Activated CD4-positive, alpha-beta T cell treated with anti-CD3 and anti-CD28 coated beads, Interleukin-2, Interleukin-6, amounts not matched to agents 100 ng/mL and 50 ng/mL, durations not matched to agents 16 hours and 8 hours (primary cell): ENCODE measurements at regions not wholly inside any gene's neighbourhood (a gene's known extent, or its start where the extent isn't known, plus 50 kb on each side); places are given as distances from the start of the nearest gene placed in this dataset.

ENCODE experiments used
- DNase-seq: peaks from one replicate; pipeline ENCODE4 v3.0.0-alpha.2; 2020

DNA sequence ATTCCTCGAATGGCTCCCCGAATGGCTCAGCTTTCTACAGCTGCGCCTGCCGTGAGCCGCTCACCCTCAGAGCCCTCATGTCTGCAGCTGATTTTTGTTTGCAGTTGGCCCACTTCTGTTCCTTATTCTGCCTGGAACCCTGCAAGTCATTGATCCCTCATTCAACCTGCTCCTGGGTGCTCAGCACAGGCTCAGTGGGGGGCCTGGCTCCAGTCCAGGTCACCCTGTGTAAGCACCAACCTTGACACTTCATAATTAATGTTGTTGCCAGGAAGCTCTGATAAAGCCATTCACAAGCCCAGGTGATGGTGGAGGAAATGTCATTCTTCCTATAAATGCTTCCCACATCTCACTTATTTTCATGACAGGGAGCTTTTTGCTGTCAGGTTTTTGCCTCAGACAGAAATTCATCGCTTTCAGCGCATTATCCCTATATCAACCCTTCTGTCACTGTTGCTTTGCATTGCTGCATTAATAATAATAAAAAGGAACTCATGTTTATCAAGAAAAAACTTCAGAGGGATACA is 85.7 kb downstream of the F11 start:
- DNase-seq = no peak

DNA sequence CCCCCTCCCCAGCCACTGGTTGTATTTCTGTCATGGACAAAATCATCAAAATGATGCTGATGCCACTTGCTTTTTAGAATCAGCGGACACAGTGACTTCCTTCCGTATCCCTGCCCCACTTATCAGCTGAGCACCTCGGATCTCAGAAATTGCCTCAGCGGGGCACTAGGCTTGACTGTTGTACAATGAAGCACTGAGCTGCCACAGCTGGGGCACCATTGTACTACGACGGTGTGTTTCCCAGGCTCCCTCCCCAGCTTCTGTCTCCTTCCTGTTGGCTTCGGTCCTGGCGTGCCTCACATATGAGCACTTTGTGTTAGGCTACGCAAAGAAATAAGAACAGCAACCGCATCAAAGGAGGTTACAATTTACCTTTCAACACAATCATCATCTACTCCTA is 82.4 kb downstream of the F11 start:
- DNase-seq = no peak

DNA sequence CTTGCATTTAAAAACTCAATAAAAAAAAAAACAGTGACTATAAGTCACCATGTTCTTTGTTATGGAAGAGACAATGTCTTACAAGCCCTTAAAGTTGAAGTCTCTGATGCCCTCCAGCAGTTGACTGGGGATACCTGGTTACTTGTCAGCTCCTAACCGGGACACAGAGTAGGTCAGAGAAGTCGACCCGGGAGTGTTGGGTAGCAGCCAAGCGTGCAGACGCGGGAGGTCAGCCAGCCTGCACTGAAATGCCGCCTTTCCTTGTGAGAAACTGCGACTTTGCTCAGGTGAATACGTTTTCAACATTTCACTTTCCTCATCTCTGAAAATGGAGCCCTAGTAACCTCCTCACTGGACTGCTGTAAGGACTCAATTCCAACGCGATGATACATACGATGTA is 81.8 kb downstream of the F11 start:
- DNase-seq = no peak

DNA sequence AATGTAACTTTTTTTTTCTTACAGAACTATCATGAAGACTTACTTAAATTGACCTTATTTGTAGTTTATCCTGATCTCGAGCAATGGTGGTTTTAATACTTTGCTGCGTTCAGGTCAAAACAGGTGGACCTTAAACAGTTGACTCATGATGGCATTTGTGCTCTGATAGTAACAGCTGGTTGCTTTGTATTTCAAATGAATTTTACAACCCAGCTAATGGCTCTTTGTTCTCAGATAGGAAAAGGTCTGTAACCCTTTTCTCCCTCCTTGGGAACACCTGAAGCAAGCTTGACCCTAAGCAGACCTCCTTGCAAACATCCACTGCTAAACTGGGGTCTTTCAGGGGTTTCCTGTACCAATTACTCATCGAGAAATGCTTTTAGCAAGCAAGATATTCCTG is 79.2 kb downstream of the F11 start:
- DNase-seq = no peak

DNA sequence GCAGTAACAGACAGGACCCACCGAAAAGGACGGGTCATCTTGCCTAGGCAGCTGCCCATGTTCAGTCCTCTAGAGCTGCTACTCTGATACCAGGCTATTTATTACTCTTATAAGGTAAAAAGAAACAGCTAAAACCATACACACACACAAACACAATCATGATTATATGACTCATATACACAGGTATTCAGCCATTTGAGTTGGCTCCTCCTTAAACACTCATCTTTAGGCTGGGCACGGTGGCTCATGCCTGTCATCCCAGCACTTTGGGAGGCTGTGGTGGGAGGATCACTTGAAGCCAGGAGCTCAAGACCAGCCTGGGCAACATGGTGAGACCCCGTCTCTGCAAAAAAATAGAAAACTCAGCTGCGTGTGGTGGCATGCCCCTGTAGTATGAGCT is 76.6 kb downstream of the F11 start:
- no peak for DNase-seq

DNA sequence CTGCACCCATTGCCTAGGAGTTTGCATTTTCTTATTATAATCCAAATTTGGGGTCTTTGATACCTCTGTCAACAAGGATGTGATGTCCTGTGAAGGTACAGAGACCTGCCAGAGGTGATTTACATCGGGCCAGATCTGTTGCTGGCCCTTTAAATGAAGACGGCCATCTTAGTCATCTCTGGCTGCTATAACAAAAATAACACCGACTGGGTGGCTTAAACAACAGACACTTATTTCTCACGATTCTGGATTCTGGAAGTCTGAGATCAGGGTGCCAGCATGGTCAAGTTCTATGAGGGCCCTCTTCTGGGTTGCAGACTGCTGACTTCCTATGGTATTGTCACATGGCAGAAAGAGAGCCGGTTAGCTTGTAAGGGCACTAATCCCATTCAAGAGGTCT is 75.7 kb downstream of the F11 start:
- DNase-seq = no peak
